Right ventricle myocardium inferior (tissue), 1 donor: ENCODE measurements at regions not wholly inside any gene's neighbourhood (a gene's known extent, or its start where the extent isn't known, plus 50 kb on each side); places are given as distances from the start of the nearest gene placed in this dataset.

Source experiments
- ATAC-seq: fragments of 200-7000 bp; cut with Tn5 transposase; one replicate; pipeline ENCODE4 v1.9.1; 2020; ENCODE audit warnings: mild to moderate bottlenecking, moderate library complexity
- DNase-seq: peaks from one replicate; pipeline ENCODE4 v3.0.0; 2021; ENCODE audit errors: missing footprints
- intact Hi-C: fragments of 100-400 bp; cut with DNase I; formaldehyde crosslinking; loops from one replicate; pipeline ENCODE4 v1.11.0; 2022
- donor health status: DM: no; HTN: yes; CAD: no; lungs with severe emphysema.

DNA sequence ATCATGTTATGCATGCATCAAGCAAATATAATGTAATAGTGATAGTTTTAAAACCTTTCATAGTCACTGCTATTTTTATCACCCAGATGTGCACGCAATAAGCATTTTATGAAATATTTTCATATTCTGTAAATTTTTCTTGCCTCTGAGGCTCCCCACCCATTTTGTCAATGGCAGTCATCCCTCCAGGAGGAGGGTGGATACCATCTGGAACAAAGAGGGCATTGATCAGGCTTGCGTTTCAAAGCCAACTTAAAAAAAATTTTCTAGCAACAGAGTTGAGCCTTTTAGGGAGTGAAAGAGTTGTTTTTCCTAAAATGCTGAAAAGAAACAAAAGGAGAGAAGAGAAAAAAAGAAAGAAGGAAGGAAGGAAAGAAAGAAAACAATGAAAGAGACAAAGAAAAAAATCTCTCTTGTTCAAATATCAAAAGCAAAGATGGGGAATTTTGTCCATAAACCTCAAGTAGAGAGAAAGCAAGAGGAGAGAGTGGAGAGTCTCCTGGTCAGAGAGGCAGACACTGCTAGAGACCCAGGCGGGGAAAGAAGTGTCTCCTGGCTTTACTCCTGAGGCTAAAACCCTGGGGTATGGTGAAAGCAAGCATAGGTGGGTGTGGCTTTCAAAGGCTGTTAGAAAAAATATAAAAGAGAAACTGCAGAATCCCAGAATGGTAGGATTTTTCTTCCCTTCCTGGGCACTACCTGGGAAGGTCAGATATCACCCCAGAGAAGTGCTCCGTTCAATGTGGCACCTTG is 63.6 kb upstream of the KLF12 start:
- ATAC-seq (peak; percentile 44), DNase-seq (no peak)
- intact Hi-C loops = no loop called here

DNA sequence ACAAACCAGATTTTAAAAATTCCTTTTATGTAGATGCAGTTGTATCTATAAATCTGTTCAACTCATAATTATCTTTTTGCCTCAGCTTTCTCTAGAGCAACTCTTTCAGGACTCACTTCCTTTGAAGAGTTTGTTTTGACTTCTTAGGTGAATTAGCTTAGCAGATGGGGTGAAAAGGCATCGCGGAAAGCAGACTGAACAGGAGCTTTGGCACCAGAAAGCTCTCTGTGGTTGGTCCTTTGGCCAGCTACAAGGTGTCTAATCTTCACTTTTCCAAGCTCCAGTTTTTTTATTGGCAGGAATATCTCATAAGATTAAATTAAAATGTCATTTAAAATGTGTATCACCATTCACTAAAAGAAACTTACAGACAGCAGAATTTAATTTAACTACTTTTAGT is 60.6 kb upstream of the KLF12 start:
- intact Hi-C loops = no loop called here
- DNase-seq (no peak), ATAC-seq (no peak)

DNA sequence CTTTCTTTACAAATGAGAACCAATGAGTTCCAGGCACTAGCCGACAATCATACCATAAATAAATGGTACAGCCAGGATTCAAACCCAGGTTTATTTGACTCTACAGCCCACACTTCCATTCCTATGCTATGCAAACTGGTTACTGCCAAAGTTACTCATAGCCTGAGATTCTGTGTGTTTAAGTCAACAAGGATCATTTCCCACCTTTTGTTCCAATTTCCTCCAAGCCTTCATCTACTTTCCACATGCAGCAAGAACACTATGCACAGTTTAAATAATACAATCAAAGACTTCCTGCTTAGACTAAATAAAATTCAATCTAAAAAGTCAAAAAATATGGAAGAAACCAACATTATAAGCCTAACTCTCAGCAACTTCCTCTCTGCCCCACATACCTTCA is 59.2 kb upstream of the KLF12 start:
- DNase-seq (no peak), ATAC-seq (no peak)
- intact Hi-C loops = no loop called here

DNA sequence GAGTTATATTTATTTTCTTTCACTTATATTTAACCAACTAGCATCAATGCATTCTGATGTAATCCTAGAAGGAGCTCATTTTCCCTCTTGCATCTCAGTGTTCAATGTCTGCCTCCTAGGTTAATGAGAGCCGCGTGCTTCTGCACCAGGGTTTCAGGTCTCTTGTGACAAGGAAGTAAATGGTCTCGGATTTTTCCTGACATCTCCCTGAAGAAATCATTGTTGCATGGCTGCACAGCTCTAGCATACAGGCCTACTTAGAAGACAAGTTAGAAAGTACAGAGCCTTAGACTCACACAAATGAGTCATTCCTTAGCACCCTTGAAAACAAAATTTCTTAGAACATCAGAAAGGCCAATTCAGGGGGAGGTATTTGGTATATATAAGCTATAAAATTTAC is 57.2 kb upstream of the KLF12 start:
- no peak for ATAC-seq
- intact Hi-C loops = no loop called here
- no peak for DNase-seq

DNA sequence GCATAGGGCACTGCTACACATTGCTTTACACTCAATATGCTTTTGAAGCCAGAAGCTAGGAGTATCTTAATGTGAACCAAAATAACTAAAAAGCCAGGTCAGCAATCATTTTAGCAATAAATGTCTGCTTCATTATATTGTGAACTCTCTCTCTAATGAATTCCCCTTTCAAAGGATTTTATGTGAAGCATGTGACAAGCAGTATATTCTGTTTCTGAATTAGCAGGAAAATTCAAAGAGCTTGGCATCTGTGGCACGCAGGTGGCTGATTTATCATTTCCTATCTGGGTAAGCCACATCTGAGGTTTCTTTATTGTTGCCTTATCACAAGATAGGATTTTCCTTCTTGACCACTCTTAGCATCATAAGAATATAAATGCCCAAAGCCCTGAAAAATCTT is 56.8 kb upstream of the KLF12 start:
- intact Hi-C loops = no loop called here
- DNase-seq = no peak
- ATAC-seq = no peak

DNA sequence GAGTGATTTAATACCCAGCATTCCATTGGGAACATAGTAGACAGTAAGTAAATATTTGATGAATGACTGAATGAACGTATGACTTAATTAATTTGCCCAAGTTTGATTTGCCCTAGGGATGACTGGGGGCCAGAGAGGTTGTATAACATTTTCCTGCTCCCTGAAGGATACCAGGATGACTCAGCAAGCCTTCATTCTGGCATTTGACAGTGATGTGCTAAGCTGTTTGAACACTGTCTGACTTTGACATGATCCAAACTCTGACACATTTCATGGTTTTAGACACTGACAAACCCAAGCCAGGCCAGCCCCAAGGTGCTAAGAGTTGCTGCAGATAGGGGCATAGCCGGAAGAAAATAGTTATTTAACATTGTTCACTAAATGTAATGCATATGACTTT is 53.4 kb upstream of the KLF12 start:
- DNase-seq (no peak), ATAC-seq (no peak)
- intact Hi-C loops = no loop called here

DNA sequence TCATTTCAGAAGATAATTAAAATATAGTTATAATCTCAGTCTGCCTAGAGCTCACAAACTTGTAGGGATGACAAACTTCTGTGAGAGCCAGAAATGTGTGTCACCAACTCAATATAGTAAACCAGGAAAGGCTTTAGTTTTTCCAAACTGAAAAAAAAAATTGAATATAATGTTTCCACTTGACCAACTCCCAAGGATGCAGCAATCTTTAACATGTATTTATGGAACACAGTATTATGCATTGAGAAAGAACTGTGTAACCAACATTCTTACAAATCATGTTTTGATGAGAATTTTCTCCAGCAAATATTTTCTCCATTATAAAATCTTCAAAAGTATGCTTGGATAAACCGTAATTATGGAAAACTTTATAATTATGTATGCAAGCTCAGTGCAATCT is 50.1 kb upstream of the KLF12 start:
- ATAC-seq (no peak), DNase-seq (no peak)
- intact Hi-C loops = no loop called here
